ENCODE measurements at regions not wholly inside any gene's neighbourhood (a gene's known extent, or its start where the extent isn't known, plus 50 kb on each side); places are given as distances from the start of the nearest gene placed in this dataset.

GRCh38 chr5:52360985-52361384, 426.7 kb upstream of the ITGA1 start:
- TF ChIP-seq CTCF (IDR thresholded peaks at IDR 0.05; ENCODE audit: poor library complexity, severe bottlenecking): no peak
- no peak for TF ChIP-seq REST (IDR thresholded peaks at IDR 0.05; ENCODE audit: borderline replicate concordance)
- no peak for TF ChIP-seq POLR2AphosphoS5 (IDR thresholded peaks at IDR 0.05)
- no peak for TF ChIP-seq EZH2 (IDR thresholded peaks at IDR 0.05; ENCODE audit: borderline replicate concordance, insufficient read depth, low read length, poor library complexity, severe bottlenecking)
- TF ChIP-seq MXI1 (conservative IDR thresholded peaks at IDR 0.05; ENCODE audit: poor library complexity, severe bottlenecking): no peak
- no peak for TF ChIP-seq EP300 (conservative IDR thresholded peaks at IDR 0.05; ENCODE audit: poor library complexity, severe bottlenecking)
- TF ChIP-seq TAF1 (IDR thresholded peaks at IDR 0.05; ENCODE audit: low read depth): no peak
- TF ChIP-seq RAD21 (conservative IDR thresholded peaks at IDR 0.05): no peak
- TF ChIP-seq SMC3 (conservative IDR thresholded peaks at IDR 0.05; ENCODE audit: poor library complexity): no peak
